ENCODE measurements at regions not wholly inside any gene's neighbourhood (a gene's known extent, or its start where the extent isn't known, plus 50 kb on each side); places are given as distances from the start of the nearest gene placed in this dataset.

DNA sequence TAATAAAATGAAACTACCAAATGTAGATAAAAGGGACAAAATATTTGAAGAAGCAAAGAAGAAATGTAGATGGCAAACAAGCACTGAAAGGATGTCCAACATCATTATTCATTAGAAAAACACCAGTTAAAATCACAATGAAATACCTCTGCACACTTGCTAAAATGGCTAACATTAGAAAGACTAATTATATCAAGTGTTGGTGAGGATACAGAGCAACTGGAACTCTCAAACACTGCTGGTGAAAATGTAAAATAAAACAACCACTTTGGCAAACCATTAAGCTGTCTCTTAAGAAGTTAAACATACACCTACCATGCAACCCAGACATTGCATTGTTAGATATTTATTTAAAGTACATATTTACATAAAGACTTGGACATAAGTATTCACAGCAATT is 138.6 kb upstream of the FGGY start:
- TF ChIP-seq CTCF (IDR thresholded peaks at IDR 0.05), result no peak
- TF ChIP-seq POLR2A (IDR thresholded peaks at IDR 0.05), result no peak

Data from thyroid gland (tissue), 4 donors.